Body of pancreas (tissue), 4 donors: ENCODE measurements at regions not wholly inside any gene's neighbourhood (a gene's known extent, or its start where the extent isn't known, plus 50 kb on each side); places are given as distances from the start of the nearest gene placed in this dataset.

Experiments used
- ATAC-seq: fragments of 150-250 bp; one replicate; pipeline ENCODE4 v1.9.1; 2016
- DNase-seq, 4 donors: peaks; one replicate each; pipeline ENCODE4 v3.0.0-alpha.2; 2019
- H3K27ac ChIP-seq, 4 donors: fragments of 200-600 bp; sonication (generic); 1 replicate in 3 of 4; 2 replicates in 1 of 4; pipeline versions ENCODE4 v1.5.1 to v1.6.1; 2016 to 2019; ENCODE audit warnings: mild to moderate bottlenecking in 1 of 4, mixed read lengths in 1 of 4, moderate library complexity in 1 of 4
- H3K27me3 ChIP-seq, 2 donors: fragments of 200-600 bp; sonication (generic); one replicate each; pipeline ENCODE4 v1.6.0; 2016; ENCODE audit warnings: mild to moderate bottlenecking in 1 of 2
- H3K36me3 ChIP-seq, 2 donors: fragments of 200-600 bp; sonication (generic); replicated peaks in 1 of 2; 2 replicates each; pipeline ENCODE4 v1.5.1; 2016; ENCODE audit warnings: low read depth in 2 of 2; ENCODE audit not compliant: insufficient read depth in 1 of 2
- H3K4me1 ChIP-seq: fragments of 200-600 bp; sonication (generic); one replicate; pipeline ENCODE4 v1.6.0; 2016
- H3K4me3 ChIP-seq, 2 donors: fragments of 200-600 bp; sonication (generic); 1 replicate in 1 of 2; 2 replicates in 1 of 2; pipeline ENCODE4 v1.5.1; 2016 to 2019
- H3K9me3 ChIP-seq, 3 donors: fragments of 200-600 bp; sonication (generic); 1 replicate in 2 of 3; 2 replicates in 1 of 3; pipeline ENCODE4 v1.5.1; 2016
- CTCF ChIP-seq, 7 experiments: fragments of 450-650 bp in 4 of 7; fragments of 200-600 bp in 3 of 7; sonication (generic) in 3 of 7; IDR thresholded peaks; one replicate each; pipeline ENCODE4 v1.5.1; 2016 to 2019; ENCODE audit warnings: antibody characterized with exemption in 7 of 7
- POLR2A ChIP-seq, 3 donors: fragments of 450-650 bp; IDR thresholded peaks; one replicate each; pipeline ENCODE4 v1.6.1; 2016; ENCODE audit warnings: antibody characterized with exemption in 3 of 3, mild to moderate bottlenecking in 2 of 3
- WGBS, 2 donors: methylation state at CpG; one replicate each; pipeline ENCODE4 v1.1.5; 2017; 5-methylcytosine and 5-hydroxymethylcytosine counted together
- intact Hi-C: fragments of 100-400 bp; cut with DNase I; formaldehyde crosslinking; loops from one replicate; pipeline ENCODE4 v1.15.1; 2023

DNA sequence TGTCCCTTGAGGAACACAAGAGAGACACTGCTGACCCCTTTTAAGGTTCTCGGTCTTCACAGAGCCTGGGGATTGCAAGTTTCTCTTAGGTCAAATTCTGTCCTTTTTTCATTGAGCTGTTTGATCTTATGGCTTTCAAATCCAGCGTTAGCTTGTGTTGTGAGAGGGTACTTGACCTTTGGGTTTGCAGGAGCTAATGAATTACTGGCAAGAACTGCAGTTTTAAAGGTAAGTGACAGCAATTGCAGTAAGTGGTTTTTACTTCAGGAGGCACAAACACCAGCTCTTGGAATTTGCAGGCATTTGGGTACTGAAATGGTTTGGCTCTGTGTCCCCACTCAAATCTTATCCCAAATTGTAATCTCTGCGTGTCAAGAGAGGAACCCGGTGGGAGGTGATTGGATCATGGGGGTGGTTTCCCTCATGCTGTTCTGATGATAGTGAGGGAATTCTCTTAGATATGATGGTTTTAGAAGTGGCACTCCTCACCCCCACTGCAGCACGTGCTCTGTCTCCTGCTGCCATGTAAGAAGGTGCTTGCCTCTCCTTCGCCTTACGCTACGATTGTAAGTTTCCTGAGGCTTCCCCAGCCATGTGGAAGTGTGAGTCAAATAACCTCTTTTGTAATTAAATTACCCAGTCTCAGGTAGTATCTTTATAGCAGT, 134.5 kb upstream of the LYPLAL1 start:
- intact Hi-C loops, result no loop called here
- Histone ChIP-seq H3K27me3 (no peaks in the 10 kb centered on the region), H3K9me3 (no peaks in the 10 kb centered on the region), H3K36me3 (no peaks in the 10 kb centered on the region), H3K4me3 (no peak overlapping the region), H3K4me1 (peaks cover 10% of the 10 kb centered on the region), H3K27ac (no peak overlapping the region)
- DNase-seq, result no peak
- TF ChIP-seq CTCF (IDR thresholded peaks at IDR 0.05) (no peak), POLR2A (IDR thresholded peaks at IDR 0.05) (no peak)
- no peak for ATAC-seq
- WGBS, 2 donors, result 85 to 90% methylated on average over 8 of the region's 8 CpGs

DNA sequence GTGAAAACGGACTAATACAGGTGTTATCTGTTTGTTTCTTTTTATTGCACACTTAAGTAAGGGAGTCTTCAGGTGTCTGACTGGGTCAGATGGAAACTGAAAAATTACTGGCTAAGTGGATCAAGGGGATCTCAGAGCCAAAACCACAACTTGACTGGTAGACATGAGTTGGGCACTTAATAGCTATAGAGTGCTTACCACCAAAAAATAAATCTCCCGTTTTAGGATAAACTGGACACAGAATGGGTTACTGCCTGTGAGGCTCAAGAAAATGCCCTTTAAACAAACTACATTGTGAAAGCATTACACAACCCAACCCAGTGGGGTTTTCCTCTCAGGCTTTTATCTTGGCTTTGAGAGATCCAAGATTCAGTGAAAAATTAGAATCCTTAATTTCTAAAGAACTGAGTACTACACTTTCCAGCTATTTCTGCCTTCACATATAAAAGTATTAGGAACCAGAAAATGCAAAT, 134.0 kb upstream of the LYPLAL1 start:
- Histone ChIP-seq H3K9me3 (no peaks in the 10 kb centered on the region), H3K4me1 (peaks cover 10% of the 10 kb centered on the region), H3K4me3 (no peak overlapping the region), H3K27ac (no peak overlapping the region), H3K27me3 (no peaks in the 10 kb centered on the region), H3K36me3 (no peaks in the 10 kb centered on the region)
- intact Hi-C loops, result no loop called here
- WGBS, 2 donors, result 72 to 84% methylated on average over 2 of the region's 2 CpGs
- ATAC-seq (no peak), DNase-seq (no peak)
- TF ChIP-seq POLR2A (IDR thresholded peaks at IDR 0.05) (no peak), CTCF (IDR thresholded peaks at IDR 0.05) (no peak)

DNA sequence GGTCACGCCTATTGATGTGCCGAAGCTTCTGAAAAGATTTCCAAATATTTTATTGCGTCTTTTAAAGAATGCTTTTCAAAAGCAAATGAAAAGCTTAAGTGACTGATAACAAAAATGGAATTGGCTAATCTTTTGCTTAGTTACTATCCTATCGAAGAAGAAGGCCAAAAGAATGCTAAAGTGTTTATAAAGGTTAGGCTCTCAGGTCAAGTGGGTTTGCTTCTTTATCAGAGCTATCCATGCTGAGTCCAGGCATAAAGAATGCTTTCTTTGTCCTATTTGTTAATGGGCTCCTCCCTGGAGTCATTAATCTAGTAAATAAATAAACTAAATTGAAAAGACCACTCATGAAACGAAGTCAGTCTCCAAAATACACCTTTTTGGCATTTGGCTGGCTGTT, 133.4 kb upstream of the LYPLAL1 start:
- no peaks in the 10 kb centered on the region for H3K27me3 ChIP-seq
- ATAC-seq, result no peak
- 65 to 70% methylated on average over 5 of the region's 5 CpGs for WGBS, 2 donors
- no peaks in the 10 kb centered on the region for H3K36me3 ChIP-seq
- H3K4me1 ChIP-seq, result peaks cover 10% of the 10 kb centered on the region
- TF ChIP-seq POLR2A (IDR thresholded peaks at IDR 0.05) (no peak), CTCF (IDR thresholded peaks at IDR 0.05) (no peak)
- no peak overlapping the region for H3K27ac ChIP-seq
- no peaks in the 10 kb centered on the region for H3K9me3 ChIP-seq
- no peak for DNase-seq
- intact Hi-C loops, result no loop called here
- no peak overlapping the region for H3K4me3 ChIP-seq

GRCh38 chr1:219041141-219041540, 132.5 kb upstream of the LYPLAL1 start:
- H3K27me3 ChIP-seq, result no peaks in the 10 kb centered on the region
- no peak overlapping the region for H3K4me3 ChIP-seq
- H3K9me3 ChIP-seq, result no peaks in the 10 kb centered on the region
- no peaks in the 10 kb centered on the region for H3K36me3 ChIP-seq
- intact Hi-C loops, result no loop called here
- no peak for DNase-seq
- H3K27ac ChIP-seq, result no peak overlapping the region
- TF ChIP-seq CTCF (IDR thresholded peaks at IDR 0.05) (no peak), POLR2A (IDR thresholded peaks at IDR 0.05) (no peak)
- no peak for ATAC-seq
- peaks cover 10% of the 10 kb centered on the region for H3K4me1 ChIP-seq

- DNase-seq (no peak), ATAC-seq (no peak)
- no peak for TF ChIP-seq POLR2A (IDR thresholded peaks at IDR 0.05)
- TF ChIP-seq CTCF (IDR thresholded peaks at IDR 0.05), result no peak
- Histone ChIP-seq H3K4me1 (peaks cover 10% of the 10 kb centered on the region), H3K9me3 (no peaks in the 10 kb centered on the region), H3K36me3 (no peaks in the 10 kb centered on the region), H3K27ac (no peak overlapping the region), H3K27me3 (no peaks in the 10 kb centered on the region), H3K4me3 (no peak overlapping the region)
- intact Hi-C loops, result no loop called here
- WGBS, 2 donors, result 47 to 74% methylated on average over 1 of the region's 1 CpG
These were observed 131.9 kb upstream of the LYPLAL1 start for GRCh38 chr1:219041818-219042217.
